Suprapubic skin (tissue), 4 donors: ENCODE measurements at regions not wholly inside any gene's neighbourhood (a gene's known extent, or its start where the extent isn't known, plus 50 kb on each side); places are given as distances from the start of the nearest gene placed in this dataset.
A peak's percentile ranks its signal among the peaks of the same experiment; 100 is the strongest.

Experiments
- DNase-seq, 2 donors: peaks; one replicate each; pipeline ENCODE4 v3.0.0-alpha.2; 2019; ENCODE audit warnings: low spot score in 2 of 2
- H3K27ac ChIP-seq: fragments of 200-600 bp; sonication (generic); one replicate; pipeline ENCODE4 v1.5.1; 2019
- H3K27me3 ChIP-seq: fragments of 200-600 bp; sonication (generic); one replicate; pipeline ENCODE4 v1.5.1; 2019
- H3K36me3 ChIP-seq: fragments of 200-600 bp; sonication (generic); one replicate; pipeline ENCODE4 v1.5.1; 2019
- H3K4me1 ChIP-seq: fragments of 200-600 bp; sonication (generic); one replicate; pipeline ENCODE4 v1.5.1; 2019
- H3K4me3 ChIP-seq: fragments of 200-600 bp; sonication (generic); one replicate; pipeline ENCODE4 v1.5.1; 2019; ENCODE audit warnings: mild to moderate bottlenecking
- H3K9me3 ChIP-seq: fragments of 200-600 bp; sonication (generic); one replicate; pipeline ENCODE4 v1.5.1; 2019
- EP300 ChIP-seq: sonication (generic); formaldehyde crosslinking; IDR thresholded peaks from one replicate; pipeline ENCODE4 v1.6.1; 2017; ENCODE audit warnings: antibody characterized with exemption
- POLR2A ChIP-seq, 2 donors: fragments of 450-650 bp; IDR thresholded peaks; one replicate each; pipeline ENCODE4 v1.6.1; 2017; ENCODE audit warnings: antibody characterized with exemption in 2 of 2, mild to moderate bottlenecking in 2 of 2, moderate library complexity in 2 of 2
- POLR2AphosphoS5 ChIP-seq, 3 donors: sonication (generic); formaldehyde crosslinking; IDR thresholded peaks; one replicate each; pipeline ENCODE4 v1.6.1; 2017; ENCODE audit warnings: antibody characterized with exemption in 3 of 3
- WGBS: methylation state at CpG from one replicate; pipeline ENCODE4 v1.1.5; 2018; 5-methylcytosine and 5-hydroxymethylcytosine counted together
- TF ChIP-seq, protein P1 (sequence below), 2 donors: fragments of 200-600 bp in 1 of 2; fragments of 450-650 bp in 1 of 2; sonication (generic) in 1 of 2; IDR thresholded peaks; one replicate each; pipeline ENCODE4 v1.5.1; 2016 to 2019; ENCODE audit warnings: antibody characterized with exemption in 2 of 2, mild to moderate bottlenecking in 1 of 2, moderate library complexity in 1 of 2

DNA sequence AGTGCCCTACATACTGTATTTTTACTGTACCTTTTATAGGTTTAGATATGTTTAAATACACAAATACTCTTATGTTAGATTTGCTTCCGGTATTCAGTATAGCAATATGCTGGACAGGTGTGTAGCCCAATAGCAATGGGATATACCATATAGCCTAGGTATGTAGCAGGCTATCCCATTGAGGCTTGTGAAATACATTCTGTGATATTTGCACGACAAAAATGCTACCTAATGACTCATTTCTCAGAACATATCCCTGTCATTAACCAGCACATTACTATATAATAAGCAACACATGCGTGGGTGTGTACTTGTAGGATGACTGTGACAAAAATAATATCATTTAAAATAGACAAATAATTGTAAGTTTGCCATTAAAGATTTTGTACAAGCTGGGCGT, 208.8 kb downstream of the MRPS30 start:
- Histone ChIP-seq H3K36me3 (no peaks in the 10 kb centered on the region), H3K4me1 (no peaks in the 10 kb centered on the region), H3K4me3 (no peak overlapping the region), H3K9me3 (no peaks in the 10 kb centered on the region), H3K27me3 (no peaks in the 10 kb centered on the region), H3K27ac (no peak overlapping the region)
- no peak for TF ChIP-seq POLR2AphosphoS5 (IDR thresholded peaks at IDR 0.05)
- no peak for TF ChIP-seq POLR2A (IDR thresholded peaks at IDR 0.05)
- TF ChIP-seq, protein P1, sequence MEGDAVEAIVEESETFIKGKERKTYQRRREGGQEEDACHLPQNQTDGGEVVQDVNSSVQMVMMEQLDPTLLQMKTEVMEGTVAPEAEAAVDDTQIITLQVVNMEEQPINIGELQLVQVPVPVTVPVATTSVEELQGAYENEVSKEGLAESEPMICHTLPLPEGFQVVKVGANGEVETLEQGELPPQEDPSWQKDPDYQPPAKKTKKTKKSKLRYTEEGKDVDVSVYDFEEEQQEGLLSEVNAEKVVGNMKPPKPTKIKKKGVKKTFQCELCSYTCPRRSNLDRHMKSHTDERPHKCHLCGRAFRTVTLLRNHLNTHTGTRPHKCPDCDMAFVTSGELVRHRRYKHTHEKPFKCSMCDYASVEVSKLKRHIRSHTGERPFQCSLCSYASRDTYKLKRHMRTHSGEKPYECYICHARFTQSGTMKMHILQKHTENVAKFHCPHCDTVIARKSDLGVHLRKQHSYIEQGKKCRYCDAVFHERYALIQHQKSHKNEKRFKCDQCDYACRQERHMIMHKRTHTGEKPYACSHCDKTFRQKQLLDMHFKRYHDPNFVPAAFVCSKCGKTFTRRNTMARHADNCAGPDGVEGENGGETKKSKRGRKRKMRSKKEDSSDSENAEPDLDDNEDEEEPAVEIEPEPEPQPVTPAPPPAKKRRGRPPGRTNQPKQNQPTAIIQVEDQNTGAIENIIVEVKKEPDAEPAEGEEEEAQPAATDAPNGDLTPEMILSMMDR (IDR thresholded peaks at IDR 0.05) = no peak
- TF ChIP-seq EP300 = no peak
- DNase-seq = no peak
- 87% methylated on average over 4 of the region's 4 CpGs for WGBS

DNA sequence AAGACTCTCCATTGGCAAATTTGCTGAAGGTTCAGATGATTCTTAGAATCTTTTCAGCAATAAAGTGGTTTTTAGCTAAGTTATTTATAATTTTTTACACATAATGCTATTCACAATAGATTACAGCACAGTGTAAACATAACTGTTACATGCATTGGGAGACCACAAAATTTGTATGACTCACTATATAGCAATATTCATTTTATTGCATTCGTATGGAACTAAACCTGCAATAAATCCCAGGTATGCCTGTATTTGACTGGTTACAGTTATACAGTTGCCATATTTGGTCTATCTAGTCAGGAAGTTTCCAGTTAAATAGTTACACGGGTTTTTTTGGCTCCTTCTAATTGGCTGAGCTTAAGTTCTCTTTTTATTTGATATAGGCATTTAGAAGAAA, 220.8 kb downstream of the MRPS30 start:
- no peaks in the 10 kb centered on the region for H3K27me3 ChIP-seq
- H3K4me3 ChIP-seq = no peak overlapping the region
- no peaks in the 10 kb centered on the region for H3K9me3 ChIP-seq
- TF ChIP-seq POLR2A (IDR thresholded peaks at IDR 0.05) (no peak), POLR2AphosphoS5 (IDR thresholded peaks at IDR 0.05) (no peak), EP300 (no peak)
- TF ChIP-seq, protein P1 (IDR thresholded peaks at IDR 0.05) = no peak
- H3K27ac ChIP-seq = no peak overlapping the region
- no peaks in the 10 kb centered on the region for H3K4me1 ChIP-seq
- 74% methylated on average over 2 of the region's 2 CpGs for WGBS
- DNase-seq = no peak
- no peaks in the 10 kb centered on the region for H3K36me3 ChIP-seq

DNA sequence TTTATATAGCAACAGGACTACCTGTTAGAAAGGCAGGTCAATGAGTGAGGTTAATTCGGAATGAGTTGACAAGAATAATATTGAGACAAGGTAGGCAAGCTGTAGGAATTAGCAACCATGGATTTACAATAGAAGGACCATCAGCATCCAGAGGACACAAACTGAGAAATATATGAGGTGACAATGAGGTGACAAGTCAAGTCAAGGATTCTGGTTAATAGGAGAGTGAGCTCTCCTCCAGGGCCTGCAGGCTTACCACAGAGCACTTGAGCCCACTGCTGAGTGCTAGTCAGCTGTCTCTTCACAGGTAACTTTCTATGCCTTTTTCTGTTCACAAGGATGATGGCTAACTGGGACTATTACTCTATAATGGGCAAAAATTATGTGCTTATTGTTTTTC, 227.2 kb downstream of the MRPS30 start:
- Histone ChIP-seq H3K9me3 (no peaks in the 10 kb centered on the region), H3K27ac (no peak overlapping the region), H3K27me3 (no peaks in the 10 kb centered on the region), H3K4me1 (no peaks in the 10 kb centered on the region), H3K36me3 (no peaks in the 10 kb centered on the region), H3K4me3 (no peak overlapping the region)
- whole genome bisulfite sequencing = 87% methylated on average over 1 of the region's 1 CpG
- no peak for TF ChIP-seq POLR2A (IDR thresholded peaks at IDR 0.05)
- TF ChIP-seq EP300 = no peak
- TF ChIP-seq, protein P1 (IDR thresholded peaks at IDR 0.05) = no peak
- TF ChIP-seq POLR2AphosphoS5 (IDR thresholded peaks at IDR 0.05) = no peak
- DNase-seq = no peak

DNA sequence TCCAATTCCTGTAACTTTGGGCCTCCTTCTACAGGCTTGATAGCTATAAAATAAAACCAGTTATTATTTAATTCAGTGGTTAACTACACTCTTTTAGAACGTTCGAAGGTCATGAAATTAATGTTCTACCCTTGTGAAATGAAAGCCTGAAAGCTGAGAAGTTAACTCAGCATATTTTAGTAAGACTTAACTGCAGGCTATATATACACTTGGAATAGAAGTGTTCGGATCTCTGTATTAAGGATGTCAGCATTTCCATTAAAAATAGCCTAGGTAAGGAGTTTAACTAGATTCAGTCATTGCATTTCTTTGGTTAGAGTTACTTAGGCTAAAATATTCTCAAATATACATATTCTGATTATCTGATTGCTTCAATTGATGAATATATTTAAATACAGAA, 229.2 kb downstream of the MRPS30 start:
- H3K4me1 ChIP-seq = no peaks in the 10 kb centered on the region
- DNase-seq = no peak
- no peak overlapping the region for H3K4me3 ChIP-seq
- H3K27ac ChIP-seq = no peak overlapping the region
- no peaks in the 10 kb centered on the region for H3K9me3 ChIP-seq
- no peaks in the 10 kb centered on the region for H3K27me3 ChIP-seq
- 75% methylated on average over 3 of the region's 3 CpGs for WGBS
- no peak for TF ChIP-seq POLR2AphosphoS5 (IDR thresholded peaks at IDR 0.05)
- TF ChIP-seq EP300 = no peak
- TF ChIP-seq, protein P1 (IDR thresholded peaks at IDR 0.05) = no peak
- TF ChIP-seq POLR2A (IDR thresholded peaks at IDR 0.05) = no peak
- H3K36me3 ChIP-seq = no peaks in the 10 kb centered on the region

DNA sequence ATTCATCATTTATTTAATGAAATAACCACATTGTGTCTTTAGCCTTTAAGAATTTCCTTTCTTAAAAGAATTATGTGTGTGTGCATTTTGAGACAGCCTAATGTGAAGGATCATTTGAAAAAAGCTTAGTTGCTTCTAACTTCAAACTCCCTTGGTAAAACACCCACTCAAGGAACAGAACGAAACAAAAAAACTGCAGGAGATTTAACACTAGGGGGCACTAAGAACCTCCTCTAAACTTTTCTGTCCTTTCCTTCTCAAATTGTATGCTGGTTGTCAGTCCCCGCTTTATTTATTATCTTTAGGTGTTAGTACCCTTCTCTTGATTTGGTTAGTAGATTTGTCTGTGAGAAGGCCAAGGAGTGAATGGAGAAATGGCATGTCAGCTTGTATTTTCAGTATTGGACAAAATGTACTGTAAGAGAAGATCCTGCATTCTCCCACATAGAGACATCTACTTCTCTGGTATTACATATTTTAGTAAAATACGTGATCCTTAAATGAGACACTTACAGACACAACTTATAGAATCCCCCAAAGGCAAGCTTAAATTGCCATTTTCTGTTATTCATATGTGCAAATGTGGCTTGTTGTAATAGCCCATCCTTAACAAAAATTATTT, 229.7 kb downstream of the MRPS30 start:
- H3K4me1 ChIP-seq = no peaks in the 10 kb centered on the region
- TF ChIP-seq EP300 = no peak
- TF ChIP-seq, protein P1 (IDR thresholded peaks at IDR 0.05) = peak in 1 of 2 donors; percentile 40
- H3K36me3 ChIP-seq = no peaks in the 10 kb centered on the region
- H3K27ac ChIP-seq = no peak overlapping the region
- DNase-seq = no peak
- no peaks in the 10 kb centered on the region for H3K9me3 ChIP-seq
- WGBS = 27% methylated on average over 3 of the region's 3 CpGs
- H3K4me3 ChIP-seq = no peak overlapping the region
- no peaks in the 10 kb centered on the region for H3K27me3 ChIP-seq
